Adrenal gland (tissue), 9 donors: ENCODE measurements at regions not wholly inside any gene's neighbourhood (a gene's known extent, or its start where the extent isn't known, plus 50 kb on each side); places are given as distances from the start of the nearest gene placed in this dataset.

Experiments
- DNase-seq, 7 donors: peaks; one replicate each; pipeline ENCODE4 v3.0.0-alpha.2; 2019 to 2020
- H3K27ac ChIP-seq, 5 donors: fragments of 200-600 bp; sonication (generic) in 4 of 5; 1 replicate in 3 of 5; 2 replicates in 2 of 5; pipeline versions ENCODE4 v1.5.1 to v1.8.0; 2016 to 2020; ENCODE audit warnings: mild to moderate bottlenecking in 1 of 5
- H3K27me3 ChIP-seq: fragments of 200-600 bp; 2 replicates; pipeline ENCODE4 v1.8.0; 2021
- H3K36me3 ChIP-seq, 2 donors: fragments of 200-600 bp; replicated peaks in 1 of 2; 1 replicate in 1 of 2; 2 replicates in 1 of 2; pipeline versions ENCODE4 v1.5.1 to v1.8.0; 2018 to 2022
- H3K4me1 ChIP-seq, 2 donors: fragments of 200-600 bp; replicated peaks in 1 of 2; 1 replicate in 1 of 2; 2 replicates in 1 of 2; pipeline versions ENCODE4 v1.5.1 to v1.8.0; 2018 to 2021
- H3K4me3 ChIP-seq, 4 donors: fragments of 200-600 bp; sonication (generic) in 3 of 4; one replicate each; pipeline ENCODE4 v1.5.1; 2016 to 2018
- H3K9me3 ChIP-seq, 3 donors: fragments of 200-600 bp; sonication (generic) in 1 of 3; replicated peaks in 1 of 3; 1 replicate in 2 of 3; 2 replicates in 1 of 3; pipeline versions ENCODE4 v1.5.1 to v1.8.0; 2016 to 2021
- POLR2A ChIP-seq, 2 donors: fragments of 450-650 bp; IDR thresholded peaks; one replicate each; pipeline ENCODE4 v1.6.1; 2017; ENCODE audit warnings: antibody characterized with exemption in 2 of 2, mild to moderate bottlenecking in 2 of 2, moderate library complexity in 1 of 2
- WGBS, 4 donors: extraction: QIAGEN DNeasy Blood & Tissue Kit in 2 of 4; methylation state at CpG; one replicate each; pipeline versions ENCODE4 v1.1.5 to v1.1.7; 2013 to 2017; 5-methylcytosine and 5-hydroxymethylcytosine counted together
- intact Hi-C, 2 donors: fragments of 100-400 bp; cut with DNase I; formaldehyde crosslinking; loops; one replicate each; pipeline versions ENCODE4 v1.14.1 to v1.15.0; 2022 to 2023
- TF ChIP-seq, protein P1 (sequence below), 6 experiments: fragments of 450-650 bp in 4 of 6; fragments of 200-600 bp in 2 of 6; sonication (generic) in 1 of 6; IDR thresholded peaks; 1 replicate in 5 of 6; 2 replicates in 1 of 6; pipeline versions ENCODE4 v1.5.1 to v1.8.0; 2016 to 2021; ENCODE audit warnings: antibody characterized with exemption in 6 of 6, mild to moderate bottlenecking in 2 of 6, moderate library complexity in 1 of 6
- donor health status: healthy with polysubstance abuse.
- donor health status: Bipolar disorder and iron deficiency.
- donor health status: DM: yes; HTN: yes; CAD: no.
- donor health status: DM: no; HTN: no; CAD: no.
- donor health status: DM: no; HTN: no; CAD: no.

DNA sequence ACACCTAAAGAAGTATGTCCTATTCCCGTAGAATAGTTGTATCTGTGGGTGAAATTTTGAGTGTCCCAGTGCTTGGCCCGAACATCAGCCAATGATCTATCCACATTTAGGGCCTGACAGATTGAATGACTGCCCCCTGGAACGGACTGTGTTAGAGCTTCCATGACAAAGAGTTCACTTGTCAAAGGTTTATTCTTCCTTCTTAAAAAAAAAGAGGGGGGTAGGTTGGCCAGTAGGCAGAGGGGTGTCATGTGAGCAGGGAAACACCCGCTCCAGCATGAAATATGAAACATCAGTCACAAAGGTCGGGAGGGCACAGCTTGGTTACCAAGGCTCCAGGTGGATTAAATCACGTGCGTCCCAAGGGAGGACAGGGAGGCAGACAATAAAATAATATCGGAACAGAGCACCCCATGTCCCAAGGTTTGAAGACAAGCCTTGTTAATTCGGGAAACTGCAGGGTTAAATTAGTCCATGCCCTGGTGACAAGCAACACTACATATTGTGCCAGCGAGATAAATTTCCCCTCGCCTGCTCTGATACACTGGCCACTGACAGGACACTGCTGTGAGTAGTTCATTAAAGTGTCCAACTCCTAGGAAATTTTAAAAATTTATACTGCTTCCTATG, 401.2 kb downstream of the IRX1 start:
- no peak for DNase-seq
- intact Hi-C loops: no loop called here
- no peaks in the 10 kb centered on the region for H3K9me3 ChIP-seq
- H3K4me1 ChIP-seq: no peaks in the 10 kb centered on the region
- WGBS, 4 donors: 50 to 62% (median 54%) methylated on average over 11 of the region's 11 CpGs
- H3K4me3 ChIP-seq: no peak overlapping the region
- no peaks in the 10 kb centered on the region for H3K36me3 ChIP-seq
- TF ChIP-seq, protein P1, sequence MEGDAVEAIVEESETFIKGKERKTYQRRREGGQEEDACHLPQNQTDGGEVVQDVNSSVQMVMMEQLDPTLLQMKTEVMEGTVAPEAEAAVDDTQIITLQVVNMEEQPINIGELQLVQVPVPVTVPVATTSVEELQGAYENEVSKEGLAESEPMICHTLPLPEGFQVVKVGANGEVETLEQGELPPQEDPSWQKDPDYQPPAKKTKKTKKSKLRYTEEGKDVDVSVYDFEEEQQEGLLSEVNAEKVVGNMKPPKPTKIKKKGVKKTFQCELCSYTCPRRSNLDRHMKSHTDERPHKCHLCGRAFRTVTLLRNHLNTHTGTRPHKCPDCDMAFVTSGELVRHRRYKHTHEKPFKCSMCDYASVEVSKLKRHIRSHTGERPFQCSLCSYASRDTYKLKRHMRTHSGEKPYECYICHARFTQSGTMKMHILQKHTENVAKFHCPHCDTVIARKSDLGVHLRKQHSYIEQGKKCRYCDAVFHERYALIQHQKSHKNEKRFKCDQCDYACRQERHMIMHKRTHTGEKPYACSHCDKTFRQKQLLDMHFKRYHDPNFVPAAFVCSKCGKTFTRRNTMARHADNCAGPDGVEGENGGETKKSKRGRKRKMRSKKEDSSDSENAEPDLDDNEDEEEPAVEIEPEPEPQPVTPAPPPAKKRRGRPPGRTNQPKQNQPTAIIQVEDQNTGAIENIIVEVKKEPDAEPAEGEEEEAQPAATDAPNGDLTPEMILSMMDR (IDR thresholded peaks at IDR 0.05): no peak
- no peak for TF ChIP-seq POLR2A (IDR thresholded peaks at IDR 0.05)
- no peaks in the 10 kb centered on the region for H3K27me3 ChIP-seq
- no peak overlapping the region for H3K27ac ChIP-seq

DNA sequence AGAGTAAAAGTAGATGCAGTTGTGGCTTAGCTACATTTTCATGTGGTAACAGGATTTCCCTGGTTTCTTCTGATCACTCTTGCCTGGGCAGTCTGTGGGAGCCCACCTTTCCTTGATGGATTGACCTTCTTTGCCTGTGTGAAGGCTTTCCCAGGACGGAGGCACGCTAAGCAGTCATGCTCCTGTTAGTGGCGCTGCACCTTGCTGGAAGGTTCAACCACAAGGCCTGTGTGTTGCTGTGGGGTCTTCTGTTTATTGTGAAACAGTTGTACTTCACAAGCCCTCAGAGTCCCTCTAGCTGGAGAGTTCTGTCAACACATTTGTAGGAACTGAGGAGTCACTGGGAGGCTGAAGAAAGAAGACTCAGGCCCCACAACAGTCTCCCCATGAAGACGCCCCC, 402.0 kb downstream of the IRX1 start:
- Histone ChIP-seq H3K36me3 (no peaks in the 10 kb centered on the region), H3K4me1 (no peaks in the 10 kb centered on the region), H3K27ac (no peak overlapping the region), H3K4me3 (no peak overlapping the region), H3K9me3 (no peaks in the 10 kb centered on the region), H3K27me3 (no peaks in the 10 kb centered on the region)
- intact Hi-C loops: no loop called here
- 65 to 83% (median 82%) methylated on average over 4 of the region's 4 CpGs for WGBS, 4 donors
- no peak for DNase-seq
- no peak for TF ChIP-seq POLR2A (IDR thresholded peaks at IDR 0.05)
- TF ChIP-seq, protein P1 (IDR thresholded peaks at IDR 0.05): no peak

DNA sequence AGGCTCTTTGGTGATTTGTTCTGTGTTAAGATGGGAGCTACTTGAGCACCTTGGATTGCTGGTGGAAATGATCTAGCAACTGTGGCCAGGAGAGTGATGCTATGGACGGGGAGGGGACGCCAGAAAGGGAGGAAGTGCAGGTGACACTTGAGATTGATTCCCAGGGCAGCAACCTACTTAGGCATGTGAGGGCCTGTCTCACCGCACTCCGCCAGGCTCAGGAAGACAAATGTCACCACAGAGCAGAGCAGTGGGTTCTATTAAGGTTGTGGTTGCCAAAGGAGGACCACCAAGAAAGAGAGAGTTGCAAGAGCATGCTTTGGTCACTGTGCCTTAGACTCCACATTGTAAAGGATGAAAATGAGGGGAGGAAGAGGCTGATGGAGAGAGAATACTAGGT, 404.3 kb downstream of the IRX1 start:
- WGBS, 4 donors: 52 to 68% (median 61%) methylated on average over 4 of the region's 4 CpGs
- Histone ChIP-seq H3K36me3 (no peaks in the 10 kb centered on the region), H3K9me3 (no peaks in the 10 kb centered on the region), H3K27me3 (no peaks in the 10 kb centered on the region), H3K27ac (no peak overlapping the region), H3K4me3 (no peak overlapping the region), H3K4me1 (no peaks in the 10 kb centered on the region)
- TF ChIP-seq, protein P1 (IDR thresholded peaks at IDR 0.05): no peak
- no peak for TF ChIP-seq POLR2A (IDR thresholded peaks at IDR 0.05)
- intact Hi-C loops: no loop called here
- DNase-seq: no peak

DNA sequence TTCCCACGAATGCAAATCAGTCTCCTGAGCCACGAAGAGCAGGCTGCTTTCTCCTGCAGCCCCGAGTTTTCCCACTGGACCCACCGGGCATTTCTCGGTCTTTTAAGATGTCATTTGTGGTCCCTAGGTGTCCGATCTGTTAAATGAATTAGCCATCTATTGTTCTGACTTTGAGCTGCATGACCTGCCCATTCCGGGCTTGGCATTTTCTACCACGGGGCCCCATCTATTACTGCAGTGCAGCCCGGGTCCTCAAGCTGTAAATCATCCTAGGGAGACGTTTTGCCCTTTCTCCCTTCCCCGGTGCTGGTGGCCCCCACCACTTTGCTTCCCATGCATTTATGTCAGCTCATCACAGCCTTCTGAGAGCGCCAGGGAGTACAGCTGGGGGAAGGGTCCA, 405.4 kb downstream of the IRX1 start:
- TF ChIP-seq, protein P1 (IDR thresholded peaks at IDR 0.05): no peak
- no peak for TF ChIP-seq POLR2A (IDR thresholded peaks at IDR 0.05)
- Histone ChIP-seq H3K4me3 (no peak overlapping the region), H3K36me3 (no peaks in the 10 kb centered on the region), H3K27me3 (no peaks in the 10 kb centered on the region), H3K27ac (no peak overlapping the region), H3K9me3 (no peaks in the 10 kb centered on the region), H3K4me1 (no peaks in the 10 kb centered on the region)
- DNase-seq: no peak
- whole genome bisulfite sequencing, 4 donors: 37 to 41% (median 40%) methylated on average over 12 of the region's 12 CpGs
- intact Hi-C loops: no loop called here
